ENCODE measurements at regions not wholly inside any gene's neighbourhood (a gene's known extent, or its start where the extent isn't known, plus 50 kb on each side); places are given as distances from the start of the nearest gene placed in this dataset.

- no peak for DNase-seq (ENCODE audit: low spot score)
These were observed 263.6 kb downstream of the TBL1XR1 start for GRCh38 chr3:176933704-176934103.

- DNase-seq (ENCODE audit: low spot score), result no peak
These were observed 264.8 kb downstream of the TBL1XR1 start for GRCh38 chr3:176932433-176932832.

- DNase-seq (ENCODE audit: low spot score), result no peak
These were observed 265.3 kb downstream of the TBL1XR1 start for GRCh38 chr3:176931991-176932390.

GRCh38 chr3:176930942-176931341, 266.3 kb downstream of the TBL1XR1 start:
- no peak for DNase-seq (ENCODE audit: low spot score)

GRCh38 chr3:176928582-176928931, 268.7 kb downstream of the TBL1XR1 start:
- no peak for DNase-seq (ENCODE audit: low spot score)

- no peak for DNase-seq (ENCODE audit: low spot score)
These were observed 269.3 kb downstream of the TBL1XR1 start for GRCh38 chr3:176927706-176928581.

GRCh38 chr3:176927280-176927679, 270.0 kb downstream of the TBL1XR1 start:
- DNase-seq (ENCODE audit: low spot score), result no peak

- no peak for DNase-seq (ENCODE audit: low spot score)
These were observed 270.6 kb downstream of the TBL1XR1 start for GRCh38 chr3:176926688-176927087.

GRCh38 chr3:176926034-176926433, 271.2 kb downstream of the TBL1XR1 start:
- DNase-seq (ENCODE audit: low spot score), result no peak

- DNase-seq (ENCODE audit: low spot score), result no peak
These were observed 276.5 kb downstream of the TBL1XR1 start for GRCh38 chr3:176920766-176921160.

GRCh38 chr3:176919836-176920765, 277.2 kb downstream of the TBL1XR1 start:
- DNase-seq (ENCODE audit: low spot score), result no peak

GRCh38 chr3:176916777-176917176, 280.5 kb downstream of the TBL1XR1 start:
- no peak for DNase-seq (ENCODE audit: low spot score)

GRCh38 chr3:176914764-176915163, 282.5 kb downstream of the TBL1XR1 start:
- no peak for DNase-seq (ENCODE audit: low spot score)

- no peak for DNase-seq (ENCODE audit: low spot score)
These were observed 285.7 kb downstream of the TBL1XR1 start for GRCh38 chr3:176911579-176911978.

GRCh38 chr3:176909044-176909443, 288.2 kb downstream of the TBL1XR1 start:
- no peak for DNase-seq (ENCODE audit: low spot score)

- no peak for DNase-seq (ENCODE audit: low spot score)
These were observed 291.0 kb downstream of the TBL1XR1 start for GRCh38 chr3:176906046-176906905.

GRCh38 chr3:176905331-176905730, 292.0 kb downstream of the TBL1XR1 start:
- DNase-seq (ENCODE audit: low spot score), result peak; percentile 52

GRCh38 chr3:176904506-176904905, 292.8 kb downstream of the TBL1XR1 start:
- DNase-seq (ENCODE audit: low spot score), result no peak

GRCh38 chr3:176896640-176897039, 300.6 kb downstream of the TBL1XR1 start:
- DNase-seq (ENCODE audit: low spot score), result no peak

- no peak for DNase-seq (ENCODE audit: low spot score)
These were observed 301.1 kb downstream of the TBL1XR1 start for GRCh38 chr3:176896165-176896564.

GRCh38 chr3:176879710-176880109, 317.6 kb downstream of the TBL1XR1 start:
- no peak for DNase-seq (ENCODE audit: low spot score)

GRCh38 chr3:176873261-176873660, 324.0 kb downstream of the TBL1XR1 start:
- DNase-seq (ENCODE audit: low spot score), result no peak

Data from SK-N-DZ (cell line).